T47D (cell line): ENCODE measurements at regions not wholly inside any gene's neighbourhood (a gene's known extent, or its start where the extent isn't known, plus 50 kb on each side); places are given as distances from the start of the nearest gene placed in this dataset.
A peak's percentile ranks its signal among the peaks of the same experiment; 100 is the strongest.

Experiments
- DNase-seq, 2 experiments: peaks; one replicate each; pipeline versions ENCODE4 v3.0.0 to v3.0.0-alpha.2; 2011 to 2012; ENCODE audit warnings: low read depth in 1 of 2, low spot score in 1 of 2
- JUND ChIP-seq: IDR thresholded peaks from 2 replicates; pipeline ENCODE4 v1.6.1; 2012; ENCODE audit warnings: low read depth
- in situ Hi-C: cut with HindIII; loops from 2 replicates; pipeline ENCODE4 v1.10.0; 2016; ENCODE audit warnings: low sequenced_read_pairs, low pct_unique_long_range_greater_than_20kb

GRCh38 chr2:41720331-41721251 lies 327.2 kb upstream of the PKDCC start:
- in situ Hi-C loops = no loop called here
- TF ChIP-seq JUND = no peak
- DNase-seq = no peak

DNA sequence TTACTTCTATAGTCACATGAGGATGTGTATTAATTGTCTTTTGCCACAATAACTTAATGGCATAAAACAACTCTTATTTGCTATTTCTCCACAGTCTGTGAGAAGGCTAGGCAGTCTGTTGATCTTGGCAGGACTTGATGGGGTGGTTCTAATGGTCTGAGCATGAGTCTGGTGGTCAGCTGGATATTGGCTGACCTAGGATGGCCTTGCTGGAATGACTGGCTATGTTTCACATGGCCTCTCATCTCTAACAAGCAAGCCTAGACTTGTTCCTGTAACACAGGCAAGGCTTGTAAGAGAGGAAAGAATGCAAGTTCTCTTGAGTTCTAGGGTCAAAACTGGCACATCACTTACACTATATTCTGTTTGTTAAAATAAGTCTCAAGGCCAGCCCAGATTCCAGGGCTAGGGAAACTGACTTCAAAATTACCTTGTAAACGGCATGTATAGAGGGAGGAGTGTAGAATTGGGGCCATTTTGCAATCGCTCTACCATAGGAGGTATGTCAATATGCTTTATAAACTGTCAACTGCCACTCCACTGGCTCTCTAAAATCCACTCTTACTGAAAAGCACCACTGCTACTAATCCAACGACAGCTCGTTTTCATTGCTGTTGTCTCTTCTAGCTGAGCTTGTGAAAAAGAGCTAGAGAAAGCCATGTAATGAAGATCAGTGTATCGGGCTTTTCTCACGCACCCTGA lies 325.0 kb upstream of the PKDCC start:
- peak in 1 of 2 experiments; percentile 6 for DNase-seq
- in situ Hi-C loops = no loop called here
- TF ChIP-seq JUND = no peak

- in situ Hi-C loops = no loop called here
- TF ChIP-seq JUND = no peak
Measured at GRCh38 chr2:41723526-41723925, 324.3 kb upstream of the PKDCC start.

DNA sequence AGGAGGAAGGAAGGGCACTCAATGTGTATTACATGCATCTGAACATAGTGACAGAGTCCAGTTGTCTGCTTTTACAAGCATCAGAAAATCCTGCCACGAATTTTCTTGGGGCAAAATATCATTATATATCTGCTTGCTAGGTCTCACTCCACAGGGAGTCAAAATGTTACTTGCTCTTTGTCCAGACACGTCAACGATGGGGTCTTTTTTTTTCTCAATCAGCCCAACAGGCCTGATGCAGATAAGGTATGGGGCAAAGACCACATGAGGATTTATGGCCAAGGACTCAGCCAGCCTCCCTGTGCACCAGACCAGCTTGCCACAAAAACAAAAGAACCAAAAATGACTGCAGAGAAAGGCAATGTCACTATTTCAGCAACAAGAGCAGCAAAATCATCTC lies 323.4 kb upstream of the PKDCC start:
- no peak for DNase-seq
- in situ Hi-C loops = no loop called here
- no peak for TF ChIP-seq JUND

More at GRCh38 chr2:41723526-41723925, 324.3 kb upstream of the PKDCC start:
- no peak for DNase-seq

DNA sequence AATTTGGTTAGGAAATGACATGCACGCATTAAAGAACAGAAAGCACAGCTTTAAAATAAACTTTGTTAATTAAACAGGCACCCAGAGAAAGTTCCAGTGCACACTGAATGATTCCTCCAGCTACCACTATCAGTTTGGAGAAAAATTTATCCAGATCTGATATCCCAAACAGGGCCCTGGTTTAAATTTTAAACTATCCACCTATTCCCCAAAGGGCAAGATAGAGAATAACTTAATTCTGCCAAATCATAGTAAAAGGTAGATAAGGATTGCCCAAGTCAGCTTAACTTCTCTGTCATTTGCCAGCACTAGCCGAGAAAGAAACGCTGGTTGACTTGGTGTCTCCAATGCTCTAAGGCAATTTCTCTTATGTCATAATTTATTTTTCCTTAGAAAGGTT lies 321.9 kb upstream of the PKDCC start:
- no peak for DNase-seq
- in situ Hi-C loops = no loop called here
- TF ChIP-seq JUND = no peak

- DNase-seq = no peak
- in situ Hi-C loops = no loop called here
- TF ChIP-seq JUND = no peak
Measured at GRCh38 chr2:41726364-41726763, 321.5 kb upstream of the PKDCC start.

DNA sequence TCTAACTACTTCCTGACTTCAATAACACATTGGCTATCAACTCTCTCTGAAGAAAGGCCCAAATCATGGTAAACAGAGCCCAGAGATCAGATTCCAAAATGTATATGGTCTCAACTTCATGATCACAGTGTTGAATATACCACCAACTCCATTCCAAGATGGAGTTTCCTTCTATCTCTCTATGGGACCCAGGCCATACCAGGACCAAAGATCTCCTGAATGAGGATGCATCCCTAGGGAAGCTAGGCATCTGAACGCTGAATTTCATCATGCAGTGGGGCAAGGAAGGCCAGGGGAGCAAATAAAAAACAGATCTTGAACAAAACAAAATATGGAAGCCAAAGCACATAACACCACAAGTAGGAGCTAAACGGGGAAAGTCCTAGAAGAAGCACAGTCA lies 320.7 kb upstream of the PKDCC start:
- in situ Hi-C loops = no loop called here
- DNase-seq = no peak
- no peak for TF ChIP-seq JUND

GRCh38 chr2:41727711-41728110 lies 320.1 kb upstream of the PKDCC start:
- in situ Hi-C loops = no loop called here
- TF ChIP-seq JUND = no peak
- no peak for DNase-seq

GRCh38 chr2:41728788-41729338 lies 319.0 kb upstream of the PKDCC start:
- in situ Hi-C loops = no loop called here
- DNase-seq = no peak
- no peak for TF ChIP-seq JUND

GRCh38 chr2:41729800-41730364 lies 317.9 kb upstream of the PKDCC start:
- in situ Hi-C loops = no loop called here
- TF ChIP-seq JUND = no peak
- DNase-seq = no peak

GRCh38 chr2:41735006-41735405 lies 312.8 kb upstream of the PKDCC start:
- DNase-seq = no peak
- in situ Hi-C loops = no loop called here
- TF ChIP-seq JUND = no peak

- no peak for DNase-seq
- in situ Hi-C loops = no loop called here
- no peak for TF ChIP-seq JUND
Measured at GRCh38 chr2:41735476-41735875, 312.3 kb upstream of the PKDCC start.
